Fibroblast of skin of back (primary cell): ENCODE measurements at regions not wholly inside any gene's neighbourhood (a gene's known extent, or its start where the extent isn't known, plus 50 kb on each side); places are given as distances from the start of the nearest gene placed in this dataset.

ENCODE experiments used
- DNase-seq: peaks from one replicate; pipeline ENCODE4 v3.0.0-alpha.2; 2013

DNA sequence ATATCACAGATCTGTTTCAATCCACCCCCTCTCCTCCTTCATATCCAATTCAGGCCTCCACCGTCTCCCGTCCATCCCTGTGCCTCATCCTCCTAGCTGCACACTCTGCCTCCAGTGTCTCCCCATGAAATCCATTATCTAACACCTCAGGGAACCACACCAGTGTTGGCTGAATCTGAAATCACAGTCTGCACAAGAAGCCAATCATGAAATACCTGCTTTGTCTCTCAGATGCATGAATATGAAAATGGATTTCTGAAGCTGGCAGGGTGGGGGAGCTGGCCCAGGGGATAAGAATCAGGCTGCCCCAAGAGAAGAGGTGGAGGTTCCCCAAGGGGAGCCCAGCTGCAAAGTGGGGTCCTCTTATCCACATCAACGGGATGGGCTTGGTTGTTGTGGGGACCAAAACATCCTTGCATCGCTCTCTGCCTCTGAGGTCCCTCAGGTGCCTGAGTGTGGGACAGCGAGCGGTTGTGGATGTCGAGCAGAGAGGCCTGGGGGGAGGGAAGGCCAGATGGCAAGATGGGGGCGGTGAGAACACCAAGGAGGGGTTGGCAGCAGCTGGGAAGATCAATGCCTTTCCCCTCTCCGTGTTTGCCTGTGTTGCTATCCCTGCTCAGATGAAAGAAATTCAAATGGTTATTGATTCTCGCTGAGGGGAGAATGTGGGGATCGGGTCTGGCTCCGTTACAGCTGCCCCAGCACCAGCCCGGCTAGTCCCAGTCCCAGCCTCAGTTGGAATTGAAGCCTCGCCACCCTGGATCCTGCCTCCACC lies 237.3 kb upstream of the POU3F1 start:
- no peak for DNase-seq

DNA sequence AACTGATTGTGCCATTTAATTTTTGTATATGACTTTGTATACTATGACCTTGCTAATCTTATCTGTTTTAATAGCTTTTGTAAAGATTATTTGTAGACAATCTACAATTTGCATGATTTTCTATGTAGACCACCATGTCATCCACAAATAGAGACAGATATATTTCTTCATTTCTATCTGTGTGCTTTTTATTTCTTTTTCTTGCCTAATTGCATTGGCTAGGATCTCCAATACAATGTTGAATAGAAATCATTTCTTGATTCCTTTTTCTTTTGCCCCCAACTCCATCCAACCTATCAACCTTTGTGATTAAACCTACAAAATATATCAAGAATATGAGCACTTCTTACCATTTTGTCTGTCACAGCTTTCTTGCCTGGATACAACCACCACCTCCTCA lies 232.6 kb upstream of the POU3F1 start:
- no peak for DNase-seq

- DNase-seq: no peak
These were observed 231.1 kb upstream of the POU3F1 start for GRCh38 chr1:38277646-38278045.

DNA sequence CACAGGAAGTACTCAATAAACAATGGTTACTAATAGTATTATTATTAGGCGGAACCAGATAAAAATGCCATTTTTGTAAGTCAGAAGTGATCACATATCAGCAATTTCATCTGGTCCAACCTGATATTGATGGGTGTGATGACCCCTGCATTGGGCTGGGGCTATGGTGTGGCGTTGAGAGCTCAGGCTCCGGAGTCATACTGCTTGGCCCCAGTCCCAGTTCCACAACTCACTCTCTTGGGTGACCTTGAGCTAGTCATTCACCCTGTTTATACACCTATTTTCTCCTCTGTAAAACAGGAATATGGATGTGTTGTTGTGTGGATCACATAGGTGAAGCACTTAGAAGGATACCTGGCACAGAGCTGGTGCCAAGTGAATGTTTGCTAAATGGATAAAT lies 229.4 kb upstream of the POU3F1 start:
- DNase-seq: no peak

GRCh38 chr1:38274974-38275373 lies 228.4 kb upstream of the POU3F1 start:
- no peak for DNase-seq

- DNase-seq: no peak
These were observed 226.7 kb upstream of the POU3F1 start for GRCh38 chr1:38273196-38273804.

DNA sequence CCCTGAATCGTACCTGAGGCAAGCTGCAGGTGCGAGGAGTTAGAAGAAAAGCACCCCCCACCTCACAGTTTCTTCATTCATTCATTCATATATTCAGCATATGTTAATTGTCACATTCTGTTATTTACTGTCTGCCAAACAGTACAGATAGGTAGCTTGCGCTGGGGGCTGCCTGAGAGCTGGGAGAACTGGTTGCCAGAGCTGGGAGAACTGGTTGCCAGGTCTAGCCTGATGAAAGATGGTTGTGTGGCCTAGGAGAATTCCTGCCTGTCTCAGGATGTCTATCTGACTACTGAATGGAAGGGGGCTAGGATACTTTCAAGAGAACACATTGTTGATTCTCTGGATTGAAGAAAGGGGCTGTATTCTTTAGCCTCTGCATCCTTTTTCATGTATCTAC lies 225.9 kb upstream of the POU3F1 start:
- DNase-seq: no peak

DNA sequence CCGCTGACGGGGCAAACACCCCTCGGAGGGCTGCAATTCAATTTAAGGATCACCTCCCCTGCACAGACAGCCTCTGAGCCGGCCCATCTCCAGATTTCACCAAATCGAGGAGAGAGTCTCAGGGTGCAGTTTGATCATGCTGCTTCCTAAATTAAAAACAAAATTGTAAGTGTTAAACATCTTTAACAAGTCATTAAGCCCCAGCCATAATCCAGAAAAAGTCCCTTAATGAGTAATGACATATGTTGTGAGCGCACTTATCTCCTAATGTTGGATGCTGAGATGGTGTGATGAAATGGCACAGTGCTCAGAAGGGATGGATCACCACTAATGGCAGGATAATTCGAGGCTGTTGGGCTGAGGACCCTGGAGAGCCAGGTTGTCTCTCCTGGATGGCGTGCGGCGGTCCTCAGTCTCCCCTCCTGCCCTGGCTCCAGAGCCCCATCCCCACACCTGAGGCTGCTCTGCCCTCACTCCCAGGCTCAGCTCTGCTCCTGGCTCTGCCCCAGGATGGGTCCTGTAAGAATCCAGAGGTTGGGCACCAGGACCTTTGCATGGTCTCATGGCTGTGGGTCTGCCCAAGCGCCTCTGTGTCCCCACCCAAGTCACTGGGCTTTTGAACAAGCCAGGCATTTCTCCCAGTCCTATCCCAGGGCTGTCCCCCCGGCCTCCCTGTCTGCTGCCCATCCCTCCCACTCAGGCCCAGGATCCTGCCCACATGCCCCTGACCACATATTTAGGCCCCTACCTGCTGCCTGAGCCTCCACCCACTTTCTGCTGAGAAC lies 224.4 kb upstream of the POU3F1 start:
- no peak for DNase-seq

DNA sequence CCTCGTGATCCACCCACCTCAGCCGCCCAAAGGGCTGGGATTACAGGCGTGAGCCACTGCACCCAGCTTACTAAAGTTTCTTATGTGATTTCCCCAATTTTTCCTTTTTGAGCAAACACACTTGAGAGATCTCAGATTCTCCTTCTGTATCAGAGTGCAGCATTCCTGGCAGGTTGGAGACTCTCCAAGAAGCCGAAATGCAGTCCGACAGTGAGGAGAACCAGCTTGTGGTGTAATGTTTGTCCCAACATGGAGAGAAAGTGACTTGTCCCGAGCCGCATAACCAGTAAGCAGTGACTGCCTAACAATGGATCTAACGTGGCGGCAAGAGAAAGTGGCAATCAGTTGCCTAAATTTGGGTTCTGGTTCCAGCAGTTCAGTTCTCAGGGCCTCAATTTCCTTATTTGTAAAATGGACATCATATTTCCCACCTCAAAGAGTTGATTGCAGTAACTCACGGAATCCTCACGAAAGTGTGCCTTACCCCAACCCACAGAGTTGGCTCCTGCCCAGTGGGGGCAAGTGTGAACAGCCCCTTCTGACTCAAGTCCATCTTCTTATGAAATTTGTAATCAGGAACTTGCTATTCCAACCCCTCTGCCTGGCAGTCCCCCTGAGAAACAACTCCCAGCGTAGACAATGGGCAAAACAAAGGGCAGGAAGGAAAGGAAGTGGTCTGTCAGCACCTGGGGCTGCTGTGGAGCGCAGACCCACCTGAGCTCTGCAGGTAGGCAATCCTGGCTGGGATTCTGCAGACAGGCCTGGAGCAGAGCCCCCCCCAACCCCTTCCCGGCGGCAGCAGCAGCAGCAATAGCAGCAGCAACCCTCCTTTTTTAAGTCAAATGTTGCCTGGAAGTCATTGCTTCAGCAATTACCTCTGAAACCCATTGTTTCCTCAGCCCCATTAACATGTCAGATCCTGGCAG lies 223.6 kb upstream of the POU3F1 start:
- DNase-seq: no peak

DNA sequence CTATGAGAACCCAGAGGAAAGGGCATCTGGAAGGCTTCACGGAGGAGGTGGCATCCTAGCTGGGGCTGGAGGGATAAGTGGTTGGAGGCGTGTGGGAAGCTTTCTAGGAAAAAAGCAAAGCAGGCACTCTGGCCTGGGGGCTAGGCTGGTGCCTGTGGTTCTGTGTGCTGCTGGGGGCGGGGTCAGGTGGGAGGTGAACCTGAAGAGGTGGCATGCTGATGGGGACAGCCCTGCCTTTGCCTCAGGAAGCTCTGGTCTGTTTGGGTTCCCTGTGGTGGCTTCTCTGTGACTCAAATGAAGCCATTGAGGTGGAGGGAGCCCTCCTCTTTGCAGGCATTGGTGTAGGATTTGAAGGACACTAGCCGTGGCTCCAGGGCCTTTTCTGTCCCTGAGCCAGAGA lies 221.6 kb upstream of the POU3F1 start:
- no peak for DNase-seq

DNA sequence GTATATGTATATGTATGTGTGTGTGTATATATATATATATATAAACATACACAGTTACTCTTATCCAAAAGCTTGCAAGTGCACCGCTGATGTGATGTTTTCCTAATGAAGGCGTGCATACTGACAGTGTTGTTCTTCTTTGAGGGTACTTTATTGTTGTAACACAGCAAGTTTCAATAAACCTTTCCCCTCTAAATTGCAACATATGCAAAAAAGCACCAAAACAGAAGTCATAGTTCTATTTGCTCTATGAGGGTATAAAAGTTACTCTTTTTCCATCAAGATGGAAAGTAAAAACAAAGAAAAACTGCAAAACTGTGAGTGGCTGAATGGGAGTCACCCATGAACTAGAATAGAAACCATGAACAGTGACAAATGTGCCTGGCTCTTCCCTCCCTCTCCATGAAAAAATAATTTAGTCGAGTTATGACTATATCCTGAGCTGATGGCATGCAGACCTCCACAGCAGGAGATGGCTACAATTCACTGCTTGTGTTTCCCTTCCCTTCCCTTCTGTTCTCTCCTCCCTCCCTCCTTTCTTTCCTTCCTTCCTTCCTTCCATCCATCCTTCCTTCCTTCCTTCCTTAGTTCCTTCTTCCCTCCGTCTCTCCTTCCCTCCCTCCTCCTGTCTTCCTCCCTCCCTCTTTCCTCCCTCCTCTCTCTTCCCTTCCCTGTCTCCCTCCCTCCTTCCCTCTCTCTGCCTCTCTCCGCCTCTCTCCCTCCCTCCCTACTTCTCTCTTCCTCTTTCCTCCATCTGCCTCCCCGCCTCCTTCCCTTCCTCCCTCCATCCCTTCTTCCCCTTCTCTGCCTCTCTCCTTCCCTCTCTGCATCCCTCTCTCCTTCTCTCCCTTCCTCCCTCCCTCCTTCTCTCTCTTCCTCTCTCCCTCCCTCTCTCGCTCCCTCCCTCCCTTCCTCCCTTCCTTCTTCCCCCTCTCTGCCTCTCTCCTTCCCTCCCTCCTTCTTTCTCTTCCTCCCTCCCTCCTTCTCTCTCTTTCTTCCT lies 220.7 kb upstream of the POU3F1 start:
- peak; percentile 4 for DNase-seq

GRCh38 chr1:38266197-38266520 lies 219.6 kb upstream of the POU3F1 start:
- DNase-seq: no peak

DNA sequence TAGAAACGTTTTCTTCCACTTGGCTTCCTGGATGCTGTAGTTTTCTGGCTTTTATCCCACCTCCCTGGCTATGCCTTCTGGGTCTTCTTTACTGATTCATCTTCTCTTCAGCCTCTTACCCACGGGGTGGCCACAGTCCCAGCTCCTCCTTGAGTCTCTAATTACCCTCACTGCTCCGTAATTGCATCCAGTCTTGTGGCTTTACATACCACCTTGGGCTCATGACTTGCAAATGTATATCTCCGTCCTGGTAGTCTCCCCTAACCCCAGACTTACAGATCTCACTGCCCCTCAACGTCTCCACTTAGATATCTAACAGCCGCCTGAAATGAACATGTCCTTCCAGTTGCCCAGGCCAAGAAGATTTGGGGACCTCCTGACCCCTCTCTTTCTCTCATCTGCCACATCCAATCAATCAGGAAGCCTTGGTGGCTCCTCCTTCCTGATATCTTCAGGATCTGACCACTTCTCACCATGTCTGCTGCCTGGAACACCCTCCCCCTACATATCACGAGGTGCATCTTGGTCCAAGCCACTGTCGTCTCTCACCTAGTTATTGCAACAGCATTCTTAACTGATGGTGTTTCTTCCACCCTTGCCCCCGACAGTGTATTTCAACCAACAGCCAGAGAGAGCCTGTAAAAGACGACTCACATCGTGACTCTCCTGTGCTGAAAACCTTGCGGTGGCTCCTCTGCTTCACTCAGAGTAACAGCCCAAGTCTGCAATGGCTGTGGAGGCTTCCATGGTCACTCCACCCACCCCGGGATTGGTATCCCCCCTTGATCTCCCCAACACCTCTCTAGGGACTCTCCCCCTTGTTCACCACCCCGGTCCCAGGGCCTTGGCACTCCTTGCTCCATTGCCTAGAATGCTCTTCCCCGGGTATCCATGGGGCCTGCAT lies 219.0 kb upstream of the POU3F1 start:
- no peak for DNase-seq

GRCh38 chr1:38263438-38263837 lies 216.8 kb upstream of the POU3F1 start:
- no peak for DNase-seq

DNA sequence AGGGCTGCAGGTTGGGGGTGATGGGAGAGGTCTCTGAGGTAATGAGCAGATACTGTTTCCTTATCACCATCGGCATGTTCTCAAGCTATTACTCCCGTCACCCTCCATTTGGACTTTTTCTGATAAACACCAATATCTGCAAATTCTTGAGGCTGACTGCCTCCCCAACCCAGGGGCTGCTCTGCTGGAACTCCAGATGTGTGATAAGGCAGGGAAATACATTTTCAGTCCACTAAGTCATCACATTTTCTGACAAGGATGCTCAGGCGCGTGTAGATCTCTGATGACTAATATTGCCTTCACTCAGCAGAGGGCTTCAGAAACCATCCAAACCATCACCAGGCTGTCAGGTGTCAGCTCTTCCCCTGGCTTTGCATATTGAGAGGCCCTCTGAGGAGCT lies 215.0 kb upstream of the POU3F1 start:
- DNase-seq: no peak

GRCh38 chr1:38258085-38258627 lies 211.6 kb upstream of the POU3F1 start:
- DNase-seq: no peak

DNA sequence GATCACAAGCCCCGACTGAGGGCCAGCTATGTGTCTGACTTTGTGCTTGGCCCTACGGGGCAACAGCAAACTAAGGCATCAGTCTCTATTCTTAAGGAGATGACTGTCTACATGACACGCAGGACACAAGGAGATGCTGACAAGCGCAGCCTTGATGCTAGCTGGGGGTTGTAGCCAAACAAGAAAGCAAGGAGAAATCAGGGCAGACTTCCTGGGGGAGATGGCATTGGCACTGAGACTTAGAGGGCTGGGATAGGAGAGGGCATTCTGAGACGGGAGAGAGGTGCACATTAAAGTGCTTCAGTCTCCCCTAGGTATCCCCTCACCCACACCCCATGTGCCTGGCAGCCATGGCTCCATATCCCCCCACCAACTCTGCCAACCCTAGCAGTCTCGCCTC lies 210.8 kb upstream of the POU3F1 start:
- no peak for DNase-seq

DNA sequence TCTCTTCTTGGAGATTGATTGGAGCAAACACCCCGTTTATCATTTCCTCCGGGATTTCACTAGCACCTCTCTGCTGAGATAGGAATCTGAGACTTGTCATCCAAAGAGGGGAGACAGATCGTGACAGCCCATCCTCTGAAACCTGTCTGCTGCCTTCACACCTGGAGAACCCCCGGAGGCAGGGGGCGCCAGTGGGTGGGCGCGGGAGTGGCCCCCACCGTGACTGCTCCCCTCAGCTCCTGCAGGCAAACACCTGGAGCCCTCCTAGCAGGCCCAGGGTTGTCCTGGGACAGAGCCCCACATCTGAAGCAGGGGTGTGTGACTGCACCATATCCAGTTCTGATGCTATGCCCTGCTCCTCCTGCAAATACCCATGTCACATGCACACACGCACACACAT lies 209.5 kb upstream of the POU3F1 start:
- no peak for DNase-seq

DNA sequence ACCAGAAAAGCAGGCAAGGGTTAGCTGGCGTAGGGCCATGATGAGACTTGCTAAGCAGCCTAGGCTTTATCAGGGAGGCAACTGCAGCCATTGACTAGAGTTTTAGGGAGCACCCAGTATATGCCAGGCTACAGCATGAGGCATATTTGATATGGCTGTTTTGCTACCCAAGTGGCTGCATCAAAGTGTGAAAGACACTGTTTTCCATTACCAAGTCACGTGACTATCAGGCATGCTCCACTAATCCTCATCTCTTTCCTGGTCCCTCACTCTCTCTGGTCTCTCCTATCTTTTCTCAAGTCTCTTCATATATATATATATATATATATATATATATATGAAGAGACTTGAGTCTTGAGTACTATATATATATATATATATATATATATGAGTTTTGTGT lies 206.7 kb upstream of the POU3F1 start:
- no peak for DNase-seq

GRCh38 chr1:38250356-38250755 lies 203.8 kb upstream of the POU3F1 start:
- DNase-seq: no peak
